PC-3 (cell line): ENCODE measurements at regions not wholly inside any gene's neighbourhood (a gene's known extent, or its start where the extent isn't known, plus 50 kb on each side); places are given as distances from the start of the nearest gene placed in this dataset.

Source experiments
- CTCF ChIP-seq: fragments of 300-600 bp; sonication (generic); conservative IDR thresholded peaks from 2 replicates; pipeline ENCODE4 v1.5.1; 2017; ENCODE audit warnings: antibody characterized with exemption, low read depth, mild to moderate bottlenecking, low read length
- EZH2 ChIP-seq: fragments of 300-600 bp; sonication (generic); IDR thresholded peaks from one replicate; pipeline ENCODE4 v1.6.1; 2017; ENCODE audit warnings: antibody characterized with exemption, mild to moderate bottlenecking, low read length; ENCODE audit not compliant: unreplicated experiment
- EZH2phosphoT487 ChIP-seq: fragments of 300-600 bp; sonication (generic); IDR thresholded peaks from 2 replicates; pipeline ENCODE4 v1.6.1; 2018; ENCODE audit warnings: mild to moderate bottlenecking, antibody characterized with exemption, low read length, borderline replicate concordance

GRCh38 chr5:18203296-18203695 lies 569.0 kb downstream of the TAF11L14 start:
- TF ChIP-seq CTCF (no peak), EZH2phosphoT487 (no peak), EZH2 (no peak)
